IPS-11a (cell line): ENCODE measurements at regions not wholly inside any gene's neighbourhood (a gene's known extent, or its start where the extent isn't known, plus 50 kb on each side); places are given as distances from the start of the nearest gene placed in this dataset.

Experiments used
- H3K4me3 ChIP-seq: one replicate; pipeline ENCODE4 v1.5.1; 2013; ENCODE audit warnings: low read depth, low read length, control low read depth

- no peak overlapping the region for H3K4me3 ChIP-seq
Observed at GRCh38 chr18:26745288-26746181, 120.0 kb downstream of the AQP4 start.

- H3K4me3 ChIP-seq: no peak overlapping the region
Observed at GRCh38 chr18:26741758-26742157, 123.7 kb downstream of the AQP4 start.

GRCh38 chr18:26741048-26741447 lies 124.5 kb downstream of the AQP4 start:
- H3K4me3 ChIP-seq: no peak overlapping the region

GRCh38 chr18:26740396-26740795 lies 125.1 kb downstream of the AQP4 start:
- no peak overlapping the region for H3K4me3 ChIP-seq

- H3K4me3 ChIP-seq: no peak overlapping the region
Observed at GRCh38 chr18:26738706-26739105, 126.8 kb downstream of the AQP4 start.

- H3K4me3 ChIP-seq: no peak overlapping the region
Observed at GRCh38 chr18:26736301-26736700, 129.2 kb downstream of the AQP4 start.

- H3K4me3 ChIP-seq: no peak overlapping the region
Observed at GRCh38 chr18:26734760-26735159, 130.7 kb downstream of the AQP4 start.

GRCh38 chr18:26729449-26729848 lies 136.1 kb downstream of the AQP4 start:
- no peak overlapping the region for H3K4me3 ChIP-seq

- H3K4me3 ChIP-seq: no peak overlapping the region
Observed at GRCh38 chr18:26729008-26729407, 136.5 kb downstream of the AQP4 start.

- no peak overlapping the region for H3K4me3 ChIP-seq
Observed at GRCh38 chr18:26723981-26724380, 141.5 kb downstream of the AQP4 start.

- H3K4me3 ChIP-seq: no peak overlapping the region
Observed at GRCh38 chr18:26722565-26722931, 143.0 kb downstream of the AQP4 start.

- H3K4me3 ChIP-seq: no peak overlapping the region
Observed at GRCh38 chr18:26721854-26722564, 143.5 kb downstream of the AQP4 start.

GRCh38 chr18:26719896-26720295 lies 145.6 kb downstream of the AQP4 start:
- no peak overlapping the region for H3K4me3 ChIP-seq

GRCh38 chr18:26717123-26717719 lies 148.3 kb downstream of the AQP4 start:
- H3K4me3 ChIP-seq: no peak overlapping the region

- H3K4me3 ChIP-seq: no peak overlapping the region
Observed at GRCh38 chr18:26714739-26715138, 150.8 kb downstream of the AQP4 start.

GRCh38 chr18:26711756-26712155 lies 153.8 kb downstream of the AQP4 start:
- H3K4me3 ChIP-seq: no peak overlapping the region

GRCh38 chr18:26710470-26711096 lies 154.9 kb downstream of the AQP4 start:
- no peak overlapping the region for H3K4me3 ChIP-seq

GRCh38 chr18:26709897-26710296 lies 155.6 kb downstream of the AQP4 start:
- H3K4me3 ChIP-seq: no peak overlapping the region

GRCh38 chr18:26708806-26709716 lies 156.4 kb downstream of the AQP4 start:
- no peak overlapping the region for H3K4me3 ChIP-seq

GRCh38 chr18:26706911-26707351 lies 158.6 kb downstream of the AQP4 start:
- no peak overlapping the region for H3K4me3 ChIP-seq
